SK-N-SH (cell line): ENCODE measurements at regions not wholly inside any gene's neighbourhood (a gene's known extent, or its start where the extent isn't known, plus 50 kb on each side); places are given as distances from the start of the nearest gene placed in this dataset.

Experiments
- EP300 ChIP-seq, 2 experiments: IDR thresholded peaks; 2 replicates each; pipeline versions ENCODE4 v1.4.0 to v1.6.1; 2012; ENCODE audit warnings: borderline replicate concordance in 1 of 2, low read depth in 1 of 2, low read length in 1 of 2
- EZH2phosphoT487 ChIP-seq: fragments of 200-600 bp; sonication (generic); IDR thresholded peaks from 2 replicates; pipeline ENCODE4 v1.6.1; 2017; ENCODE audit warnings: low read depth, mixed run types, mild to moderate bottlenecking, antibody characterized with exemption, moderate library complexity, borderline replicate concordance
- POLR2AphosphoS5 ChIP-seq: IDR thresholded peaks from 2 replicates; pipeline ENCODE4 v1.6.1; 2012; ENCODE audit warnings: low read depth, low read length
- RAD21 ChIP-seq: IDR thresholded peaks from 2 replicates; pipeline ENCODE4 v1.6.1; 2012; ENCODE audit warnings: mild to moderate bottlenecking, low read length
- REST ChIP-seq: IDR thresholded peaks from 2 replicates; pipeline ENCODE4 v1.6.1; 2012; ENCODE audit warnings: mild to moderate bottlenecking, low read depth, low read length, moderate library complexity
- SMC3 ChIP-seq: IDR thresholded peaks from 2 replicates; pipeline ENCODE4 v1.6.1; 2012; ENCODE audit warnings: low read depth, low read length, improper control_type of control experiment
- USF1 ChIP-seq: IDR thresholded peaks from 2 replicates; pipeline ENCODE4 v1.4.0; 2012; ENCODE audit warnings: low read depth, borderline replicate concordance
- TF ChIP-seq, protein P1 (sequence below): fragments of 200-600 bp; sonication (generic); IDR thresholded peaks from 2 replicates; pipeline ENCODE4 v1.6.1; 2017; ENCODE audit warnings: antibody characterized with exemption, mild to moderate bottlenecking, moderate library complexity
- TF ChIP-seq, protein P2 (sequence below): IDR thresholded peaks from 2 replicates; pipeline ENCODE4; 2012

- no peak for TF ChIP-seq EP300 (IDR thresholded peaks at IDR 0.05; ENCODE audit: borderline replicate concordance in 1 of 2, low read depth in 1 of 2, low read length in 1 of 2)
- TF ChIP-seq REST, result no peak
- no peak for TF ChIP-seq POLR2AphosphoS5
- TF ChIP-seq, protein P1, sequence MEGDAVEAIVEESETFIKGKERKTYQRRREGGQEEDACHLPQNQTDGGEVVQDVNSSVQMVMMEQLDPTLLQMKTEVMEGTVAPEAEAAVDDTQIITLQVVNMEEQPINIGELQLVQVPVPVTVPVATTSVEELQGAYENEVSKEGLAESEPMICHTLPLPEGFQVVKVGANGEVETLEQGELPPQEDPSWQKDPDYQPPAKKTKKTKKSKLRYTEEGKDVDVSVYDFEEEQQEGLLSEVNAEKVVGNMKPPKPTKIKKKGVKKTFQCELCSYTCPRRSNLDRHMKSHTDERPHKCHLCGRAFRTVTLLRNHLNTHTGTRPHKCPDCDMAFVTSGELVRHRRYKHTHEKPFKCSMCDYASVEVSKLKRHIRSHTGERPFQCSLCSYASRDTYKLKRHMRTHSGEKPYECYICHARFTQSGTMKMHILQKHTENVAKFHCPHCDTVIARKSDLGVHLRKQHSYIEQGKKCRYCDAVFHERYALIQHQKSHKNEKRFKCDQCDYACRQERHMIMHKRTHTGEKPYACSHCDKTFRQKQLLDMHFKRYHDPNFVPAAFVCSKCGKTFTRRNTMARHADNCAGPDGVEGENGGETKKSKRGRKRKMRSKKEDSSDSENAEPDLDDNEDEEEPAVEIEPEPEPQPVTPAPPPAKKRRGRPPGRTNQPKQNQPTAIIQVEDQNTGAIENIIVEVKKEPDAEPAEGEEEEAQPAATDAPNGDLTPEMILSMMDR, result no peak
- TF ChIP-seq, protein P2, sequence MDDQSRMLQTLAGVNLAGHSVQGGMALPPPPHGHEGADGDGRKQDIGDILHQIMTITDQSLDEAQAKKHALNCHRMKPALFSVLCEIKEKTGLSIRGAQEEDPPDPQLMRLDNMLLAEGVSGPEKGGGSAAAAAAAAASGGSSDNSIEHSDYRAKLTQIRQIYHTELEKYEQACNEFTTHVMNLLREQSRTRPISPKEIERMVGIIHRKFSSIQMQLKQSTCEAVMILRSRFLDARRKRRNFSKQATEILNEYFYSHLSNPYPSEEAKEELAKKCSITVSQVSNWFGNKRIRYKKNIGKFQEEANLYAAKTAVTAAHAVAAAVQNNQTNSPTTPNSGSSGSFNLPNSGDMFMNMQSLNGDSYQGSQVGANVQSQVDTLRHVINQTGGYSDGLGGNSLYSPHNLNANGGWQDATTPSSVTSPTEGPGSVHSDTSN, result no peak
- TF ChIP-seq SMC3, result no peak
- no peak for TF ChIP-seq EZH2phosphoT487
- TF ChIP-seq USF1, result no peak
- TF ChIP-seq RAD21, result no peak
These were observed 69.5 kb upstream of the NEO1 start for GRCh38 chr15:72982714-72983113.
